ENCODE measurements at regions not wholly inside any gene's neighbourhood (a gene's known extent, or its start where the extent isn't known, plus 50 kb on each side); places are given as distances from the start of the nearest gene placed in this dataset.

DNA sequence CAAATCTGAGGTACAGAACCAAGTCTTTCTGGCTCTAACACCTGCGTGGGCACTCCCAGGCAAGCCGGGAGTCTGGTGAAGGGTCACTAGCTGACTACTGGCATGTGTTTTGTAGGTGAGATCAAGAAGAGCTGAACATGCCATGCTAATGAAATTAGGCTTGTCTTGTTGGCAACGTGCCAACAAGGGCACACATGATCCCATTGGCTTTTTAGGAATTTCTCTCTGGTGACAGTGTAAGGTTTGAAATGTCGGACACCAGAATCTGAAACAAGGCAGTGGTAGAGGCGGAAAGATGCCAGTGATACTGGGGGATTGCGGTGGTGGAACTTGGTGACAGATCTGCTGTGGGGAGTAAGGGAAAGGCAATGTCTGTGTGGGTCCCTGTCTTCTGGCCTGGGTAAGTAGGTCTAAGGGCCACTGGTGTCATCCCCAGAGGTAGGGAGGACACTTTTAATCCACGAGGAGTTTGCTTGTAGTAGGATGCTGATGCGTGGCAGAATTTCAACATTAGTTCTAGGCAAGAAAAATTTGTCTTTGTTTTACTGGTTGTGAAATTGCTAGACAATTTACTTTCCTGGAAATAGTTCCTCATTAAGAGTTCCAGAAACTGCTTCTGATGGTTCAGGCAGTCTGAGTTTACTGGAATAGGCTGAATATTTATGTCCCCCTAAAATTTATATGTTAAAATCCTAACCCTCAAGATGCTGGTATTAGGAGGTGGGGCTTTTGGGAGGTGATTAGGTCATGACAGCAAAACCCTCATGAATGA is 52.6 kb upstream of the ACMSD start:
- Histone ChIP-seq H2AFZ (ENCODE audit: low read length) (no peak overlapping the region), H3K9ac (ENCODE audit: low read length) (no peak overlapping the region), H4K20me1 (ENCODE audit: low read length) (no peaks in the 10 kb centered on the region), H3K9me3 (ENCODE audit: low read length) (no peaks in the 10 kb centered on the region), H3K9me2 (replicated peaks; ENCODE audit: low read length) (no peaks in the 10 kb centered on the region), H3K79me2 (ENCODE audit: low read length) (no peaks in the 10 kb centered on the region), H3F3A (ENCODE audit: low read length, unreplicated experiment) (no peaks in the 10 kb centered on the region), H3K4me1 (ENCODE audit: insufficient read depth, low read length) (no peaks in the 10 kb centered on the region), H3K36me3 (ENCODE audit: low read depth, low read length) (no peaks in the 10 kb centered on the region), H3K4me2 (ENCODE audit: low read length) (no peak overlapping the region), H3K27ac (ENCODE audit: low read length) (no peak overlapping the region), H3K27me3 (ENCODE audit: low read length) (no peaks in the 10 kb centered on the region), H3K4me3 (ENCODE audit: low read length) (no peak overlapping the region)
- ChIA-PET POLR2A (ENCODE audit: unreplicated experiment) (no interaction called here), CTCF (no interaction called here)
- intact Hi-C loops (cut with micrococcal nuclease) = no loop called here
- ATAC-seq (no peak), DNase-seq (no peak)
- no peak for TF ChIP-seq CTCF (conservative IDR thresholded peaks at IDR 0.05; ENCODE audit: low read depth, low read length)
- no TSS peak for BruUV-seq (replicated peaks)

- Histone ChIP-seq H3K27me3 (ENCODE audit: low read length) (no peaks in the 10 kb centered on the region), H3K36me3 (ENCODE audit: low read depth, low read length) (no peaks in the 10 kb centered on the region), H3K4me3 (ENCODE audit: low read length) (no peak overlapping the region), H3K4me2 (ENCODE audit: low read length) (no peak overlapping the region), H3K9me3 (ENCODE audit: low read length) (no peaks in the 10 kb centered on the region), H3K9me2 (replicated peaks; ENCODE audit: low read length) (no peaks in the 10 kb centered on the region), H3F3A (ENCODE audit: low read length, unreplicated experiment) (no peaks in the 10 kb centered on the region), H2AFZ (ENCODE audit: low read length) (no peak overlapping the region), H4K20me1 (ENCODE audit: low read length) (no peaks in the 10 kb centered on the region), H3K9ac (ENCODE audit: low read length) (no peak overlapping the region), H3K27ac (ENCODE audit: low read length) (no peak overlapping the region), H3K79me2 (ENCODE audit: low read length) (no peaks in the 10 kb centered on the region), H3K4me1 (ENCODE audit: insufficient read depth, low read length) (no peaks in the 10 kb centered on the region)
- ATAC-seq = no peak
- DNase-seq = no peak
- ChIA-PET CTCF (no interaction called here), POLR2A (ENCODE audit: unreplicated experiment) (no interaction called here)
- no TSS peak for BruUV-seq (replicated peaks)
- TF ChIP-seq CTCF (conservative IDR thresholded peaks at IDR 0.05; ENCODE audit: low read depth, low read length) (no peak), EZH2phosphoT487 (IDR thresholded peaks at IDR 0.05; ENCODE audit: borderline replicate concordance, low read length) (no peak), EZH2 (IDR thresholded peaks at IDR 0.05; ENCODE audit: low read length, unreplicated experiment) (no peak)
- intact Hi-C loops (cut with micrococcal nuclease) = no loop called here
Observed at GRCh38 chr2:134788417-134788816, 50.0 kb upstream of the ACMSD start.

All from PC-3 (cell line).